Left lung (tissue), 4 donors: ENCODE measurements at regions not wholly inside any gene's neighbourhood (a gene's known extent, or its start where the extent isn't known, plus 50 kb on each side); places are given as distances from the start of the nearest gene placed in this dataset.

Experiments used
- ATAC-seq: fragments of 200-7000 bp; cut with Tn5 transposase; one replicate; pipeline ENCODE4 v1.9.1; 2020; ENCODE audit warnings: moderate library complexity
- DNase-seq, 4 donors: peaks; one replicate each; pipeline ENCODE4 v3.0.0-alpha.2; 2013 to 2020
- H3K27ac ChIP-seq, 2 donors: fragments of 200-600 bp; sonication (generic) in 1 of 2; one replicate each; pipeline versions ENCODE4 v1.5.0 to v1.8.0; 2020 to 2021
- H3K27me3 ChIP-seq, 2 donors: fragments of 200-600 bp; sonication (generic) in 1 of 2; one replicate each; pipeline versions ENCODE4 v1.5.0 to v1.8.0; 2020 to 2021
- H3K36me3 ChIP-seq, 2 donors: fragments of 200-600 bp; sonication (generic) in 1 of 2; one replicate each; pipeline versions ENCODE4 v1.5.0 to v1.8.0; 2020 to 2021
- H3K4me1 ChIP-seq, 2 donors: fragments of 200-600 bp; one replicate each; pipeline ENCODE4 v1.8.0; 2021
- H3K4me3 ChIP-seq, 2 donors: fragments of 200-600 bp; sonication (generic) in 1 of 2; one replicate each; pipeline versions ENCODE4 v1.5.0 to v1.8.0; 2020 to 2021; ENCODE audit warnings: mild to moderate bottlenecking in 1 of 2
- H3K9me3 ChIP-seq, 2 donors: fragments of 200-600 bp; sonication (generic) in 1 of 2; one replicate each; pipeline versions ENCODE4 v1.5.0 to v1.8.0; 2020 to 2021
- intact Hi-C, 2 donors: fragments of 100-400 bp; cut with DNase I; formaldehyde crosslinking; loops; one replicate each; pipeline versions ENCODE4 v1.11.2 to v1.14.2; 2022
- TF ChIP-seq, protein P1 (sequence below), 2 donors: fragments of 200-600 bp; sonication (generic) in 1 of 2; IDR thresholded peaks; one replicate each; pipeline versions ENCODE4 v1.5.0 to v1.8.0; 2021; ENCODE audit warnings: antibody characterized with exemption in 2 of 2
- donor health status: DM: no; HTN: yes; CAD: no.
- donor health status: DM: no; HTN: no; CAD: no.

DNA sequence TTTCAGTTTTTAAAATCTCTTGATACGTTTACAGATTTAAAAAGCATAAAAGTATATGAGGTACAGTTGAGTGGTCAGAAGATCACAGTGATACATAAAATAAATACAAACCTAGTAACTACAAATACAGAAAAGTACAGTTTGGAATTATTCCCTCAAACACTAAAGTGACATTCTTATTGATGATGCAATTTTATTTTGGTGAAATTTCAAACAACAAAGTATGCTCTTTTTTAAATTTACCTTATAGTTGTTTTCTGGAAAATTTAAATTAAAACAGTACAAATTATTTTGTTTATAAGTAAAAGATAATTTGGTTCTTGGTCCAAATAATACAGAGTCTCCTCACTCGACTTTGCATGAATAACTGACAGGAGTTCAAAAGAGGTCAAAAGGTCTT lies 1305.1 kb upstream of the GJE1 start:
- intact Hi-C loops, result no loop called here
- TF ChIP-seq, protein P1, sequence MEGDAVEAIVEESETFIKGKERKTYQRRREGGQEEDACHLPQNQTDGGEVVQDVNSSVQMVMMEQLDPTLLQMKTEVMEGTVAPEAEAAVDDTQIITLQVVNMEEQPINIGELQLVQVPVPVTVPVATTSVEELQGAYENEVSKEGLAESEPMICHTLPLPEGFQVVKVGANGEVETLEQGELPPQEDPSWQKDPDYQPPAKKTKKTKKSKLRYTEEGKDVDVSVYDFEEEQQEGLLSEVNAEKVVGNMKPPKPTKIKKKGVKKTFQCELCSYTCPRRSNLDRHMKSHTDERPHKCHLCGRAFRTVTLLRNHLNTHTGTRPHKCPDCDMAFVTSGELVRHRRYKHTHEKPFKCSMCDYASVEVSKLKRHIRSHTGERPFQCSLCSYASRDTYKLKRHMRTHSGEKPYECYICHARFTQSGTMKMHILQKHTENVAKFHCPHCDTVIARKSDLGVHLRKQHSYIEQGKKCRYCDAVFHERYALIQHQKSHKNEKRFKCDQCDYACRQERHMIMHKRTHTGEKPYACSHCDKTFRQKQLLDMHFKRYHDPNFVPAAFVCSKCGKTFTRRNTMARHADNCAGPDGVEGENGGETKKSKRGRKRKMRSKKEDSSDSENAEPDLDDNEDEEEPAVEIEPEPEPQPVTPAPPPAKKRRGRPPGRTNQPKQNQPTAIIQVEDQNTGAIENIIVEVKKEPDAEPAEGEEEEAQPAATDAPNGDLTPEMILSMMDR (IDR thresholded peaks at IDR 0.05), result no peak

GRCh38 chr6:140825731-140826130 lies 1307.0 kb upstream of the GJE1 start:
- no peak overlapping the region for H3K27ac ChIP-seq
- ATAC-seq, result no peak
- intact Hi-C loops, result no loop called here
- H3K36me3 ChIP-seq, result no peaks in the 10 kb centered on the region
- H3K9me3 ChIP-seq, result no peaks in the 10 kb centered on the region
- TF ChIP-seq, protein P1 (IDR thresholded peaks at IDR 0.05), result no peak
- no peak for DNase-seq
- no peaks in the 10 kb centered on the region for H3K4me1 ChIP-seq
- no peaks in the 10 kb centered on the region for H3K27me3 ChIP-seq
- no peak overlapping the region for H3K4me3 ChIP-seq

More for the DNA sequence above, 1305.1 kb upstream of the GJE1 start:
- H3K4me3 ChIP-seq, result no peak overlapping the region
- H3K27ac ChIP-seq, result no peak overlapping the region
- H3K9me3 ChIP-seq, result no peaks in the 10 kb centered on the region
- no peaks in the 10 kb centered on the region for H3K4me1 ChIP-seq
- DNase-seq (no peak), ATAC-seq (no peak)
- H3K36me3 ChIP-seq, result no peaks in the 10 kb centered on the region
- H3K27me3 ChIP-seq, result no peaks in the 10 kb centered on the region

GRCh38 chr6:140824595-140824994 lies 1308.1 kb upstream of the GJE1 start:
- no peak overlapping the region for H3K27ac ChIP-seq
- no peaks in the 10 kb centered on the region for H3K9me3 ChIP-seq
- H3K4me1 ChIP-seq, result no peaks in the 10 kb centered on the region
- DNase-seq (no peak), ATAC-seq (no peak)
- H3K4me3 ChIP-seq, result no peak overlapping the region
- no peaks in the 10 kb centered on the region for H3K27me3 ChIP-seq
- TF ChIP-seq, protein P1 (IDR thresholded peaks at IDR 0.05), result no peak
- intact Hi-C loops, result no loop called here
- H3K36me3 ChIP-seq, result no peaks in the 10 kb centered on the region

DNA sequence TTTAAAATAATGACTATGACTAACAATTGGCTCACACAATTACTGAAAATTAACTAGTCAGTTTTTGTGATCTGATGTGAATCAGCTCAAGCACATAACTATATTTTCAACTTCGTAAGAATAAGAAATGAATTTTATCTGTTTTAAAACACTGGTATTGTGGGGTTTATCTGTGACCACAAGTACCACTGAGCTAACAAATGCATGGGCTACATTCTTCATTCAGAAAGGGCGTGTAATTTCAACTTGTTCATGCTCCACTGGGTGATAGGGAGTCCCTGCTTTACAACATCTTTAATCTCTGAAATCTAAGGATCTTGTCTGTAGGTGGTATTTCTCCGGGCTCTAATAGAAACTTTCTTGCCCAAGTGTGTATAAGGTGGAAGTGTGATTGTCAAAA lies 1311.5 kb upstream of the GJE1 start:
- TF ChIP-seq, protein P1 (IDR thresholded peaks at IDR 0.05), result no peak
- intact Hi-C loops, result no loop called here
- no peaks in the 10 kb centered on the region for H3K27me3 ChIP-seq
- H3K9me3 ChIP-seq, result no peaks in the 10 kb centered on the region
- H3K4me1 ChIP-seq, result no peaks in the 10 kb centered on the region
- no peak overlapping the region for H3K27ac ChIP-seq
- ATAC-seq, result no peak
- H3K4me3 ChIP-seq, result no peak overlapping the region
- H3K36me3 ChIP-seq, result no peaks in the 10 kb centered on the region
- DNase-seq, result no peak

GRCh38 chr6:140817176-140817575 lies 1315.5 kb upstream of the GJE1 start:
- no peak overlapping the region for H3K4me3 ChIP-seq
- intact Hi-C loops, result no loop called here
- ATAC-seq, result no peak
- TF ChIP-seq, protein P1 (IDR thresholded peaks at IDR 0.05), result no peak
- no peaks in the 10 kb centered on the region for H3K36me3 ChIP-seq
- H3K4me1 ChIP-seq, result no peaks in the 10 kb centered on the region
- H3K27me3 ChIP-seq, result no peaks in the 10 kb centered on the region
- H3K9me3 ChIP-seq, result no peaks in the 10 kb centered on the region
- no peak for DNase-seq
- no peak overlapping the region for H3K27ac ChIP-seq
